Activated CD4-positive, CD25-positive, alpha-beta regulatory T cell treated with anti-CD3 and anti-CD28 coated beads, Interleukin-2, amount 50 U/mL, for 72 hours (primary cell): ENCODE measurements at regions not wholly inside any gene's neighbourhood (a gene's known extent, or its start where the extent isn't known, plus 50 kb on each side); places are given as distances from the start of the nearest gene placed in this dataset.

Experiments used
- DNase-seq: peaks from one replicate; pipeline ENCODE4 v3.0.0; 2021

GRCh38 chrX:69110116-69110530 is 55.1 kb downstream of the PJA1 start:
- DNase-seq = no peak

DNA sequence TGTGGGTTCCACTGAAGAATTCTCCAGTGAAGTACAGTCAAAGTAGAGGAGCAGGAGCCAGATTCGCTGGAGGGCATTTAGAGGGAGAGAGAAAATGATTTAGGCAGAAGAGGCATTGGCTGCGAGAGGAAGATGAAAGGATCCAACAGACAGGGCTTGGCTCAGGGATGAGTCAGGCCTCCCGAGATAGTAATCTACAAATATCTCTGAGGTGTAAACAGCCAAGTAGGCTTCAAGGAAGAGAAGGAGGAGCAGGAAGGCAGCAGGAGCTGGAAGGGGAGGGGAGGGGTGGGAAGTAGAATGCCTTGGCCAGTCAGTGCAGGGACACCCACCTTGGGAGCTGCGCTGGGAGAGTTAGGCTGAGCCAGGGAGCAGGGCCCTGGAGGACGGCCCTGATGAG is 55.5 kb downstream of the PJA1 start:
- no peak for DNase-seq

DNA sequence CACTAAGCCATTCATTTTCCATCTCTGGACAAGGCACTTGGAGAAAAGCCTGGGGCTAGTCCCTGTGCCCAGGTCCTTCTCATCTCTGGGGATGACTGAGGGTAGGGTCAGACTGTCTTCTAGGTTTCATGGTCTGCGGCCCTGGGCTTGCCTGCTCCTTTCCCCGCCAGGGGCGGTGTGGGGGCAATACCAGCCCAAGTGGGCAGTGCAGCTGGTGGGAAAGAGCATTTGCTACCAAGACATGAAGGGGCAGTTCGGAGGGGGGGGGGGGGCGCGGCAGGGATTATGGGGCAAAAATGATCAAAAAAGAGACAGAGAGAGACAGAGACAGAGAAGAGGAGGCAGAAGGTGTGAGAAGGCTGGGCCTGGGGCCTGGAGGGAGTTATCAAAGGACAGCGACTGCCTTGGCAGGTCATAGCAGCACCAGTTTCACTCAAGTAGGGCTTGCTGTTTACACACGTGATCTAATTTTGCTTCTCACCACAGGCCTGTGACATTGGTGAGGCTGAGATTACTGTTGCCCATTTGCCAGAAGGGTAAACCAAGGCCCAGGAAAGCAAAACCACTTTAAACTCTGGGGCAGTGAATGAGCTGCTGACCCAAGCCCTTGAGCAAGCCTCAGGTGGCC is 56.1 kb downstream of the PJA1 start:
- no peak for DNase-seq

GRCh38 chrX:69107747-69108401 is 57.4 kb downstream of the PJA1 start:
- no peak for DNase-seq

GRCh38 chrX:69107231-69107739 is 58.0 kb downstream of the PJA1 start:
- no peak for DNase-seq

DNA sequence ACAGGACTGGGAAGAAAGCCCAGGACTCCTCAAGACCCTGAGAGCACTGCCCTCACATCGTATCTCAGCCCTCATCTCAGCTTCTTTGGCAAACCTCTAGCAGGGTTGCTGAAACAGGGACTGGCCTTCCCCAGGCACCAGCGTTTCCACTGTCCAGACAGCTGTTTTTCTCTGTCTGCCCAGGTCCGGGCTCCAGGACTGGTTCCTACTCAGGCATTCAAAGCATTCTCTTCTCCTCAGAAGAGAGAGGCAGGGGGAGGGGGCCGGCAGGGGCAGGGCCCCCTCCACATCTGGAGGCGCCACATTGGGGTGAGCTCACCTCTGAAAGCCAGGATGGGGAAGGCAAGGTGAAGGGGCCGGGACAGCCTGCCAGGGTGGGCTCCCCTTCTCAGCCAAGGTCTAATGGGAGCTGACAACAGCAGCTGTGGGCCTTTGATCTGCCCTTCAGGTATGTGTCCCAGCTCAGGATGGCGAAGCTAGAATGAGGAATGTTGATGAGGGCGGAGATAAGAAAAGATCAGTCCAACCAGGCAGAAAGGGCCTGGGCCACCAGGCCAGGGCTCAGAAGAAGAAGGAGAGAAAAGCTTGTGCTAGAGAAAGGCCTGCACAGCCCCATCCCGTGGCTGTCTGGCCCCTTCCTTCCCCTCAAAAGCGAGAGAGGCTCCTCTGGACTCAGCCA is 60.4 kb downstream of the PJA1 start:
- DNase-seq = no peak

GRCh38 chrX:69103539-69103938 is 61.7 kb downstream of the PJA1 start:
- no peak for DNase-seq

GRCh38 chrX:69102612-69103194 is 62.5 kb downstream of the PJA1 start:
- DNase-seq = no peak

GRCh38 chrX:69101683-69102251 is 63.5 kb downstream of the PJA1 start:
- no peak for DNase-seq

GRCh38 chrX:69100478-69100877 is 64.8 kb downstream of the PJA1 start:
- DNase-seq = no peak

DNA sequence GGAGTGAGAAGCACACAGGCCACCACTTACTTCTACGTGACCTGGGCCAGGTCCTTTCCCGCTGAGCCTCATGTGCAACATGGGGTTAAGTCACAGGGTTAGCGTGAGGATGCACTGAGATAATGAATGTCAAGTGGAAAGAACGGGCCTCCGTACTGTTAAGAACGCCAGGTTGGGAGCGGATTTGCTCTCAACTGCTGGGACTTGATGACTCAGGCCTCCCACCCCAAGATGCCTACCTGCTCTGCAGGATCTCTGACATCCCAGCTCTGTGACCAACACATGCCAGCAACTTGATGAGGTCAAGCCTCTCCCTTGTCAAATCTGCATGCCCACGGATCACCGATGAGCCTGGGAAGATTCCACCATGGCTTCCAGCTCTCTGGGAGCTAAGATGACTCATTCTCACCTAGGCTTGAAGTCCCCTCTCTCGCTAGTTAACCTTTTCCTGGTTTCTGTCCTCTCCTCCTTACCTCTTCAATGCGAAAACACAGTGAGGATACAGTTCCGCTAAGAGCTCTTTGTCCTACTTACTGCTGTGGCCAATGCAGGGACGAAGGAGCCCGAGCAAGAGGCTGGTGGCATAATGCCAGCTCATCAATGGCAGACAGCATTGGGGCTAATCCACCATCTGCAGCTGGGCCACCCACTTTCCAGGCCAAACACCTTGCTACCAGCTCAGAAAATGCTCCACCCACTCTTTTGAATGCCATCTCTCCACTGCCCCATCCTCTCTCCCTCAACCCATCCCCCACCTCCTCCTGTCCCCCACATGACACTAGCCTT is 67.6 kb downstream of the PJA1 start:
- DNase-seq = no peak

DNA sequence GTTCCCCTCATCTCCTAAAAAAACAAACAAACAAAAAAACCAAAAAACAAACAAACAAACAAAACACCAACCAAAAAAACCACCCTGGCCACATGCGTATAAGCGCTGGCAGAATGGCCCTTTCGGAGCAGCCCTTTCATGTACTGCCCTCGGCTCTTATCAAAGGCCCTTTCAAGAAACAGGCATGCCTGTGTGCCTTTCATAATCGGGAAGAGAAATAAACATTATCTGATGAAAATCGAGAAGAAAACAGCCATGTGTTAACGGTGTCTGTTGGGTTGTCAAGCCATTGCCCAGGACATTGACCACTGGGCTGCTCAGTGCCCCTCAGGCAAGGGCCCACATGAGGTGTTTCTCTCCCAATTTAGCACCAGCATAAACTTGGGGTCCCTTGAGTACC is 68.3 kb downstream of the PJA1 start:
- DNase-seq = no peak

- DNase-seq = no peak
Observed at GRCh38 chrX:69094977-69095669, 70.1 kb downstream of the PJA1 start.

DNA sequence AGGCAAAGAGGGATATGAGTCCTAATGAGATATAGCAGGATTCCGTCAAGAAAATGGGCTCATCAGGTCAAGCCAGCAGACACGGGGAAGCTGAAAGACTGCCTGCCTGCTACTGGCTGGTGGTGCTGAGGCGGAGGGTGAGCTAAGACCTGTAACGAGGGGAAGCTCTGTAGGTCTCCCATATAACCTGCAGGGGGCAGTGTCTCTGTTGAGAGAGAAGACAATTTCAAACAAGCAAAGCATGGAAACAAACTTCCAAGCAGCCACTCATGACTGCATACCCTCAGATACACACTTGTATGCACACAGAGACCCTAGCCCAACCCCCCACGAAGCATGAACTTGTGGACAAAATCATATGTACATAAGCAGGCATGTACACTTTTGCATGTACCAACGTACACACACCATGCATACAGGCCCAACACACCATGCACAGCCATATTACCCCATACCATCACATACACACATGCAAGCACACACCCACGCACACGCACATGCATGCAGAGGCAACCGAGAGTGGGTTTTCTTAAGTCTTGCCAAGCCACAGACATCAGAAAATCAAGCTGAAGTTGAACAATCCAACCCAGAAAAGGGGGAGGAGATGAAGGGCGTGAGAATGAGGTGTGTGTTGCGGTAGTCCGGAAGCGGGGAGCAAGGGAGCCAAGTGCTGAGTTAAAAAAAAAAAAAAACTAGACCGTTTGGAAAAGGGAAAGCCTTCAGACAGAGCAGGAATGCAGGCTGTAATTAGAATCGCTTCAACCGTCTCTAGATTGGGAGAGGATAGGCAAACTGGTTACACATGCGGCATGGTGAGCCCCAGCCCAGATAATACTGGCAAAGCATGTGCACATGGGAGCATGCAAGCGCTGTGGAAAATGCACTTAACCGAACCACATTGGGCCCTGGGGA is 71.0 kb downstream of the PJA1 start:
- peak; percentile 32 for DNase-seq

GRCh38 chrX:69090022-69090421 is 75.2 kb downstream of the PJA1 start:
- DNase-seq = no peak

GRCh38 chrX:69089203-69089602 is 76.0 kb downstream of the PJA1 start:
- no peak for DNase-seq

GRCh38 chrX:69088171-69088938 is 76.9 kb downstream of the PJA1 start:
- DNase-seq = no peak

- DNase-seq = no peak
Observed at GRCh38 chrX:69085826-69086225, 79.4 kb downstream of the PJA1 start.

DNA sequence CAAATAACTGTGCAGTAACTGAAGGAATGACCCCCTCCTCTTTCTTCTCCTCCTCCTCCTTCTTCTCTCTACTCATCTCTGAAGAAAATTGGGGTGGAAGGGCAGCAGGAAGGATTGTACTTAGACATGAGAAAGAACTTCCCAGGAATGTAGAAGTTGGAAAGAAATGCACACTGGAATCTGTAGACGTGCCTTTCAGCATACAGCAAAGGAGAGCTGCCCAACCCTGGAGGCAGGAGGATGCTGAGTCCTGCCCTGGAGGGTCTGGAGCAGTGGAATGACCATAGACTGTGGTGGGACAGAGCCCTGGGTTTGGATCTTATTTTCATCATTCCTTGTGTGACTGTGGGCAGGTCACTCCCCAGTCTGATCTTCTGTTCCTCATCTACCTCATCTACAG is 80.1 kb downstream of the PJA1 start:
- no peak for DNase-seq

- DNase-seq = no peak
Observed at GRCh38 chrX:69083801-69084200, 81.5 kb downstream of the PJA1 start.
